ENCODE measurements at regions not wholly inside any gene's neighbourhood (a gene's known extent, or its start where the extent isn't known, plus 50 kb on each side); places are given as distances from the start of the nearest gene placed in this dataset.

DNA sequence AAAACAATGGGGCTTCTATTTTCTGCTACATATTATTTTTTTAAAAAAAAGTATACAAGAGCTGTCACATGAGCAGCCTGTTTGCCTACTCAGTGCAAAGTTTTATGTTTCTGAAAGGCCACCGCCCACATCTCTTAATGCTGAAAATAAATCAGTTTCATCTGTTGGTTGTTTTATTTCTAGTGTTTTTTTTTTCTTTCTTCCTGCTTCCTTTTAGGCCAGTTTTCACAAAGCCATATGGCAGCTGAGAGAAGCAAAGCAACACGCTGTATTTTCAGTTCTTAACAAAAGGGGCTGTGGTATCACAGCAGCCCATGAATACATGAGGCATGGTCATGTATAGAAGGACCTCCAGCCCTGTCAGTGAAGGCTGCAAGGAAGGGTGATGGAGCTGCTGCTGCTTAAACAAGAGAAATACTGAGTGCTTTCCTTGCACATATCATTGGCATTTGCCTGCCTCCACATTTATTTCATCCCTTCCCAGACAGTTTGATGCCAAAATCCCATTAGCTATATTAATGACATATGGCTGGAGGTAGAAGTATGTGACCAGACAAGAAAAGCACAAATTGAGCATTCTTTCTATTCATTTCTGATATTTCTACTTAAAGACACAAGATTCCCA, 172.5 kb downstream of the PCDH18 start:
- TF ChIP-seq, protein P1, sequence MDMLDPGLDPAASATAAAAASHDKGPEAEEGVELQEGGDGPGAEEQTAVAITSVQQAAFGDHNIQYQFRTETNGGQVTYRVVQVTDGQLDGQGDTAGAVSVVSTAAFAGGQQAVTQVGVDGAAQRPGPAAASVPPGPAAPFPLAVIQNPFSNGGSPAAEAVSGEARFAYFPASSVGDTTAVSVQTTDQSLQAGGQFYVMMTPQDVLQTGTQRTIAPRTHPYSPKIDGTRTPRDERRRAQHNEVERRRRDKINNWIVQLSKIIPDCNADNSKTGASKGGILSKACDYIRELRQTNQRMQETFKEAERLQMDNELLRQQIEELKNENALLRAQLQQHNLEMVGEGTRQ (IDR thresholded peaks at IDR 0.05), result no peak
- TF ChIP-seq, protein P2, sequence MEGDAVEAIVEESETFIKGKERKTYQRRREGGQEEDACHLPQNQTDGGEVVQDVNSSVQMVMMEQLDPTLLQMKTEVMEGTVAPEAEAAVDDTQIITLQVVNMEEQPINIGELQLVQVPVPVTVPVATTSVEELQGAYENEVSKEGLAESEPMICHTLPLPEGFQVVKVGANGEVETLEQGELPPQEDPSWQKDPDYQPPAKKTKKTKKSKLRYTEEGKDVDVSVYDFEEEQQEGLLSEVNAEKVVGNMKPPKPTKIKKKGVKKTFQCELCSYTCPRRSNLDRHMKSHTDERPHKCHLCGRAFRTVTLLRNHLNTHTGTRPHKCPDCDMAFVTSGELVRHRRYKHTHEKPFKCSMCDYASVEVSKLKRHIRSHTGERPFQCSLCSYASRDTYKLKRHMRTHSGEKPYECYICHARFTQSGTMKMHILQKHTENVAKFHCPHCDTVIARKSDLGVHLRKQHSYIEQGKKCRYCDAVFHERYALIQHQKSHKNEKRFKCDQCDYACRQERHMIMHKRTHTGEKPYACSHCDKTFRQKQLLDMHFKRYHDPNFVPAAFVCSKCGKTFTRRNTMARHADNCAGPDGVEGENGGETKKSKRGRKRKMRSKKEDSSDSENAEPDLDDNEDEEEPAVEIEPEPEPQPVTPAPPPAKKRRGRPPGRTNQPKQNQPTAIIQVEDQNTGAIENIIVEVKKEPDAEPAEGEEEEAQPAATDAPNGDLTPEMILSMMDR (IDR thresholded peaks at IDR 0.05), result no peak
- TF ChIP-seq BHLHE40 (IDR thresholded peaks at IDR 0.05; ENCODE audit: low read depth, low read length), result no peak
- TF ChIP-seq, protein P3, sequence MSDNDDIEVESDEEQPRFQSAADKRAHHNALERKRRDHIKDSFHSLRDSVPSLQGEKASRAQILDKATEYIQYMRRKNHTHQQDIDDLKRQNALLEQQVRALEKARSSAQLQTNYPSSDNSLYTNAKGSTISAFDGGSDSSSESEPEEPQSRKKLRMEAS (IDR thresholded peaks at IDR 0.05), result no peak
- no peak for TF ChIP-seq KDM1A (IDR thresholded peaks at IDR 0.05; ENCODE audit: low read depth)
- no peak for TF ChIP-seq RAD21 (conservative IDR thresholded peaks at IDR 0.05 in 1 of 2, IDR thresholded peaks at IDR 0.05 in 1 of 2)
- no peak for TF ChIP-seq MAZ (IDR thresholded peaks at IDR 0.05; ENCODE audit: borderline replicate concordance, low read depth, low read length)

All from A549 (cell line).